HG03432 (cell line): ENCODE measurements at regions not wholly inside any gene's neighbourhood (a gene's known extent, or its start where the extent isn't known, plus 50 kb on each side); places are given as distances from the start of the nearest gene placed in this dataset.
"Not testable (repeated sequence)": the region's sequence is repeated elsewhere in the genome, so short reads cannot be mapped to it uniquely, and the experiment has no call there.

Experiments
- ATAC-seq: cut with Tn5 transposase; IDR thresholded peaks from one replicate; pipeline ENCODE4 v1.9.1; 2021; ENCODE audit warnings: mild to moderate bottlenecking, moderate library complexity; ENCODE audit not compliant: unreplicated experiment

DNA sequence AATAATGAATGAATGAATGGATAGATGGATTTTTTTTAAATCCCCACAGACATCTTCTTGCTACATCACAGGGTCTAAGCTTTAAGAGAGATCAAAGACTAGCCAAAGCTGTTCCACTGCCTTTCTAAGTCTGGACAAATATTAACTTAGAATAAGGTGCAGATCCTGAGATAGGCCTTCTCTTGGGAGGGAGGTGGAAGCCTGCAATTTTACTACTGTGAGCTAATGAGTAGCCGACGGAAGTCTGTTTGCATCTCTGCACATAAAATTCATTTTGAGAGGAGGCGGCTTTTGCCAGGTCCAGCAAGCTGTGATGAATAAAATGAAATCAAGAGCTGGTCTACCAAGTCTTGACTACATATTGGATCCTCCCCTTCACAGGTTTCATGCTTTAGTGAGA, 484.9 kb downstream of the TMEM38B start:
- ATAC-seq, result no peak

DNA sequence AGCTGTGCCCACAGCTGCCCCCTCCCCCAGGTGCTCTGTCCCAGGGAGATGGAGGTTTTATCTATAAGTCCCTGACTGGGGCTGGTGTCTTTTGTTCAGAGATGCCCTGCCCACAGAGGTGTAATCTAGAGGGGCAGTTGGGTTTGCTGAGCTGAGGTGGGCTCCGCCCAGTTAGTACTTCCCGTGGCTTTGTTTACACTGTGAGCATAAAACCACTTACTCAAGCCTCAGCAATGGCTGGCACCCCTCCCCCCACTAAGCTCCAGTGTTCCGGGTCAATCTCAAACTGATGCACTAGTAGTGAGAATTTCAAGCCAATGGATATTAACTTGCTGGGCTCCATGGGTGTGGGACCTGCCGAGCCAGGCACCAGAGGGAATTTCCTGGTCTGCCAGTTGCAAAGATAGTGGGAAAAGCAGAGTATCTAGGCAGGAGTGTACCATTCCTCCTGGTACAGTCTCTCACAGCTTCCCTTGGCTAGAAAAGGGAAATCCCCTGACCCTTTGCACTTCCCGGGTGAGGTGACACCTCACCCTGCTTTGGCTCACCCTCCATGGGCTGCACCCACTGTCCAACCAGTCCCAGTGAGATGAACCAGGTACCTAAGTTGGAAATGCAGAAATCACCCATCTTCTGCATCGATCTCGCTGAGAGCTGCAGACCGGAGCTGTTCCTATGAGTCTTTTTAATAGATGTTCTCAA, 509.6 kb downstream of the TMEM38B start:
- not testable (repeated sequence) for ATAC-seq

DNA sequence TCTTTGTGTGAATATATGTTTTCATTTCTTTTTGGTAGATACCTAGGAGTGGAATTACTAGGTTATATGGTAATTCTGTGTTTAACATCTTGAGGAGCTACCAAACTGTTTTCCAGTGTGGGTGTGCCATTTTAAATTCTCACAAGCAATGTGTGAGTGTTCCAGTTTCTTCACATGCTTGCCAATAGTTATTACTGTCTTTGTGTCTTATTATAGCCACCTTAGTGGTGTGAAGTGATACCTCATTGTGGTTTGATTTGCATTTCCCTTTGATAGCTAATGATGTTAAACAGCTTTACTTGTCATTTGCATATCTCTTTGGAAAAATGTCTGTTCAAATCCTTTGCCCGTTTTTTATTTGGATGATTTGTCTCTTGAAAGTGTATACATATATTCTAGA, 513.0 kb downstream of the TMEM38B start:
- no peak for ATAC-seq

DNA sequence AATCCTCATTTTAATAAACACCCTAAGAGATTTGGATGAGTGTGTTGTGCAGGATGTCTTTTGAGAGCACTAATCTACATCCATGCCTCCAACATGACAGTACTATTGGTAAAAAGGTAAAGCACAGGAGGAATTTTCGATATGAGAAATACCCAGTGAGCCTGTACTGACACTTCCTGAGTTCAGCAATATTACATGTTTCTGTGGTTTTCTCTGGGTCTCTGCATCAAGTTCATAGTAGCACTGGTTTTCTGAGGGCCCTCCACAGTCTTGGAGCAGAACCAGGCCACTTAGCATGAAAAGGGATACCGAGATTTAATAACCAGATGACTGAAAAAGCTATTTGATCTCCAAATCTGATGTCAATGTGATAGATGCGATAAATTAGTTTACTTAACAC, 524.1 kb downstream of the TMEM38B start:
- peak; percentile 82 for ATAC-seq

DNA sequence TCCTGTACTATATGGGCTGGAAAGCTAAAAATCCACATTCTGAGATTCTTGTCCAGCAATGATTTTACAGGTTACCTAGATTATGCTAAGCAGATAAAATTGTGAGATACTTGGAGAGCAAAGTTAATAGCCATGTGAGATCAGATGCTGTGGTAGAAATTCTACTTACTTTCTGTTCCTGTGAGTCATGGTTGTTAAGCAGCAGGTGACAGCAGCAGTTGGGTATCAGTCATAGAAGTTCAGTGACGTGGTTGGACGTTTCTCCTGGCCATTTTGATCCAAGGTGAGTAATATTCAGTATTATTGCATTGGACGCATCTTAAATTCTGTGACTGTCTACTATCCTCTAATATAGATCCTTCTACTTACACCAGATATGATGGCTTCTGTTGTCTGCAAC, 524.5 kb downstream of the TMEM38B start:
- ATAC-seq, result peak; percentile 88

DNA sequence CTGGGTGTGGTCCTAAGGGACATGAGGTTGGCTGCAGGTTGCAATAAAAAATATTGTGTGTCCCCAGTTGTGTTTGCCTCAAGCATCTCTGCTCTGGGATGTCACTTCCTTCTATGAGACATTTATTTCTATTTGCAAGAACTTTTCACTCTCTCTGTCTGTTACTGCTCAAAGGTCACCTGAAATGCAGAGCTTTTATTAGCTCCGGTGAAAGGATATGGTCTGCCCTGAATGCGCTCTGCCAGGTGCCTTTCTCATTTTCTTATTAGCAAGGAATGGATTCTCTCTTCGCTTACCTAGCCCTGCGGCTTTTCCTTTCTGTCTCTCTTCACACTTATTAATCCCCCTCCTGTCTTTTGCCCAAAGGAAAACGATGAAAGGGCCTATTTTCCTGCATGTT, 526.1 kb downstream of the TMEM38B start:
- ATAC-seq, result no peak

DNA sequence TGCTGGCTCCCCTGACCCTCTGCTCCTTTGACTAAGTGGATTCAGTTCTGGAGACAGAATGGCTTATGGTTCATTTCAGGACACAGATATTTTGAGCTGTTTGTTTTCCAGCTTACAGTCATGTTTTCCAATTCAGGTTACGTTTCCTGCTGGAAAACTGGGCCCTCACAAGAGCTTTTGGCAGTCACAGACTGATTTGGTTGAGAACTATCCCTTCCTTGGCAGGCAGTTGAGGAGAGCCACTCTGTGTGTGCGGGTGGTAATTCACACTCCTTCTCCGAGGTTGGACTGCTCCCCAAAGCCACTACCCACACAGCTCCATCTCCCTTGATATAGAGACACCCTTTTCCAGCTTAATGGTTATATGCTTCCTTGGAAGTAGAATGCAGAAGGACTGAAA, 534.5 kb downstream of the TMEM38B start:
- ATAC-seq, result no peak

DNA sequence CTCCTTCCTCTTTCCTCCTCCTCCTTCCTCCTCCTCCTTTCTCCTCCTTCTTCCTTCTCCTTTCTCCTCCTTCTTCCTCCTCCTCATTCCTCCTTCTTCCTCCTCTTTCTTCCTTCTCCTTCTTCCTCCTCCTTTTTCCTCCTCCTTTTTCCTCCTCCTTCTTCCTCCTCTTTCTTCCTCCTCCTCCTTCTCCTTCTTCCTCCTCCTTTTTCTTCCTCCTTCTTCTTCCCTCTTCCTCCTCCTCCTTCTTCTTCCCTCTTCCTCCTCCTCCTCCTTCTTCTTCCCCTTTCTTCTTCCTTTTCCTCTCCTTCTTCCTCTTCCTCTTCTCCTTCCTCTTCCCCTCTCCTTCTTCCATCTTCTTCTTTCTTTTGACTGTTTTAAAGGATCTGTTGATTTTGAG, 538.8 kb downstream of the TMEM38B start:
- no peak for ATAC-seq

DNA sequence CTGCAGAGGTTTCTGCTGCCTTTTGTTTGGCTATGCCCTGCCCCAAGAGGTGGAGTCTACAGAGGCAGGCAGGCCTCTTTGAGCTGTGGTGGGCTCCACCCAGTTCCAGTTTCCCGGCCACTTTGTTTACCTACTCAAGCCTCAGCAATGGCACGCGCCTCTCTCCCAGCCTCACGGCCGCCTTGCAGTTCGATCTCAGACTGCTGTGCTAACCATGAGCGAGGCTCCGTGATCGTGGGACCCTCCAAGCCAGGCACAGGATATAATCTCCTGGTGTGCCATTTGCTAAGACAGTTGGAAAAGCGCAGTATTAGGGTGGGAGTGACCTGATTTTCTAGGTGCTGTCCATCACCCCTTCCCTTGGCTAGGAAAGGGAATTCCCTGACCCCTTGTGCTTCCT, 566.6 kb downstream of the TMEM38B start:
- not testable (repeated sequence) for ATAC-seq

DNA sequence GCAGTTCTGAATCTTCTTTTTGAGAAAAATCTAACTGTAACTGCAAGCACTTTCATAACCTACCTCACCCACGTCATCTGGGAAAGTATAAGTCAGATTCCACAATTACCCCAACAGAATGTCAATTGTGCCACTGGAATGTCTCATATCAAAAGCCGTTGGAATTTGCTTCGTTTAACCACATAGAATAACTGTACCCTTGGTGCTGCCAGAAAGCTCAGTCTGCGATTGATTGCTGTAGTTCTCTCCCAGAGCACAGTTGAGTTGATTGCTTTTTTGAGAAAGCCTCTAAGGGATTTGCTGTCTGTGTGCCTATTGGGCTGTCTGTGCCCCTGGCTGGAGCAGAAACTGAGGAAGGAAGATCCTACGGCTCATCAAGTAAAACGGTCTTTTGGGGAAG, 583.6 kb downstream of the TMEM38B start:
- no peak for ATAC-seq

DNA sequence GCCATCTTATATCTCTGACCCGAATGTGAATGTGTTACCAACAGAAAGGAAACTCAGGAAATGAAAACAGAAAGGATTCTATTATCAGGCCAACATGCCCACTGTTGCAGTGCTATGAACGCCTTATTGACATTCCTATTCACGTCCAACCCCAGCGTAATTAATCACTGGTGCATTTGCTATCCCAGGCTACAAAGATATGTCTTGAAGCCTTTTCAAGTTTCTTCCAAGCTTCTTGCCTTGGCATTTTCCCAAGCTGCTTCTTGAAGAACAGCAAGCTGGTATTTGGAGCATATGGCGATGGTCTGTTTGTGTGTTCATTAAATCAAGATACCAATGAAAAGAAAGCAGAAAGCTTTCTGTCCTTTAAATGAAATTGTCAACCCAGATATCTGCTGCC, 579.2 kb upstream of the ZNF462 start:
- no peak for ATAC-seq

DNA sequence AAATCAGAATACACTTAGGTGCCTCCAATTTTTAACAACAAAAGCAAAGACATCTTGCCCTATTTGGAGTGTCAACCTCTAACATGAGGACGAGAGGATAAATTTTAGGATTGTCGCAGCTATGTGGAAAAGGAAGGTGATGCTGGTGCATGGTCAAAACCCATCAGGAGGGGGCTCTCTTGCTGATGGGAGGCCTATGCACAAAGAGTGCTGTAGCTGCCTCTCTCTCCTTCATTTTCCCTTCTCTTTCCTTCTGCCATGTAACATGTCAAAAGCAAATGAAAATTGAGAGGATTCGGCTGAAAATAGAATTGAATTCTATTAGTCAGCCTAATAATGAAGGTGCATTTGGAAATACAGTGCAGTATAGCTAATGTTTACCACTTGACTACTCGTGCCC, 578.7 kb upstream of the ZNF462 start:
- no peak for ATAC-seq

DNA sequence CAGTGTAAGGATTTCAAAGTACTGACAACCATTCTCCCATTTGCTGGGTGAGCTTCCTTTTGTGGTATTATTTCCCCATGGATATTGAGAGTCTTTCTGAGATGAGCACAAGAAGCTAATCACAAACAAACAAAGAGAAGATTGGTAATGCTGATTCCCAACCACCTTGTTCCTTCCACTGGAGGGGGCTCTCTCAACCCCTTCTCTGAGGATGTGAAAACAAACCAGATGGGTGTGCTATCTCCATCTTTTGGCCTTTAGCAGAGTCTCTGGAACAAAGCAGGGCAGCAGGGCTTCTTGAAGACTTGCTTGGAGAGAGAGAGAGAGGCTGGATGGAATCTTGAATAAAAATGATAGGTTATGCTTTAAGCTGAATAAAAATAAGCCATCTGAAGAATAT, 576.7 kb upstream of the ZNF462 start:
- no peak for ATAC-seq

DNA sequence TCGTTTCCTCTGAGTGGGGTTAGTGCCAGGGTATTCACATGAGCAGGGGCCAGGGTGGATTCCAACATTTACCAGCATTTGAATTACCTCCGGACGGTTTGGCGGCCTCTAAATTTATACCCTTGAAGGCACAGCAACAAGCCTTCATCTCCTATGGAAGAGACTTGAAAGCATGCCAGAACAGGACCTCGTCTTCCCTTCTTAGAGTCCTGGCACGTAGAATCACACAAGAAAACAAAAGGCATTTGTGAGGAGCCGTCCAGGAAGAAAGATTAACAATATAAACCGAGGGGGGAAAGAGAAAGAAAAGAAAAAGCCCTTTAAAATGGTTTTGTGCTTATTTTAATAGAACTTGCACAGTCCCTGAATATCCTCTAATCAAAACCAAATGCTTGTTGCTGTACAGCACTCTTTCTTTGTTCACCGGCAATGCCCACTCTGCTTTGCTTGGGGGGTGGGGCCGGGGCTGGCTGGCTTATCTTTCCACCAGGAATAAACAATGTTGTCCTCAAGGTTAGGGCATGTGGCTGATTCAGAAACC, 575.8 kb upstream of the ZNF462 start:
- ATAC-seq, result no peak

DNA sequence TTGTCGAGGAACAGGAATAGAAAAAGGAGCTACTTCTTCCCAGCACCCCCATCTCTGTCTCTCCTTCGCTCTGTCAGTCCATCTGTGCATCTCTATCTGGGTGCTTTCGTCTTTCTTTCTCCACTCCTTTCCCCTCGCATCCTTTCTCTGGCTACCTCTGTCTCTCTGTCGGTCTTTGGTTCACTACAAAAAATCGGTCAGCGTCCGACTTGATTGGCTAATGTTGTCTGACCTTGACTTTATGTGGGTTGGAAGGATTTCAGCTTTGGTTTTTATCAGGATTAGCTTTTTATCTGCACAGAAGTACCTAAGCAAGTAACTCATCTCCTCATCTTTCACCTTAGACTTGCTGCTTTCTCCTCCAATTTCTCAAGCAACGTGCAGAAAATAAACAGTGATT, 575.2 kb upstream of the ZNF462 start:
- ATAC-seq, result no peak

DNA sequence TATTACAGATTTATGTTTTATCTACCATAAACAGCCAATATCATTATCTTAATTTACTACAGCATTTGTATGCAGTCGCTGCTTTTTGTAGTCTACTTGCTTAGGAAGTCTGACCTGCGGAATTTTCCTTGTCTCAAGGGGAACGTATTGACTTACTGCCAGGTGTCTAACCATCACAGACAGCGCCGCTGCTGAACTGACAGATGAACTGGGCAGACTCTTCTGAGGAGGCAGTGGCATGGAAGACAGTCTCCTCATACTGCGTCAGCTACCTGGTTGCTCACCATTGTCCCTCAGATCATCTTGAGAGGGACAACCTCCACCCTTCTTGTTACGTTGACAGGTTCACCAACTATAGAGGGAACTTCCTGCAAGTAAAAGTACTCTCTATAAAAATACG, 574.3 kb upstream of the ZNF462 start:
- no peak for ATAC-seq

DNA sequence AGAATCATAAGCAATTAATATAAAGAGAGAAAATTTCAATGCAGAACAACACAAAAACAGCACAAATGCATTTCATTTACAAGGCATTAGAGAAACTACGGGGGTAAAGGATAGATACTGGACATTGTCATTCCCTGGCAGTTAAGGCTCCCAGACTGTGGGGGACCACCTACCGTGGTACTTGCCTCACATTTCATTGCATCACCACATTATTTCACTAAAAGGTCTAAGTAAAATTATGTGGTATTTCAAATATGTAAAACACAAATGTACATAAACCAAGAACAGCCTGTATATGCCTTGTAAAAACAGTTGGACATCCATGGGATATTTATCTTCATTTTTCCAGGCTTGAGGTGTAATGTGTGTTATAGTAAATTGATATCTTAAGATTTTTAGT, 571.2 kb upstream of the ZNF462 start:
- ATAC-seq, result no peak

DNA sequence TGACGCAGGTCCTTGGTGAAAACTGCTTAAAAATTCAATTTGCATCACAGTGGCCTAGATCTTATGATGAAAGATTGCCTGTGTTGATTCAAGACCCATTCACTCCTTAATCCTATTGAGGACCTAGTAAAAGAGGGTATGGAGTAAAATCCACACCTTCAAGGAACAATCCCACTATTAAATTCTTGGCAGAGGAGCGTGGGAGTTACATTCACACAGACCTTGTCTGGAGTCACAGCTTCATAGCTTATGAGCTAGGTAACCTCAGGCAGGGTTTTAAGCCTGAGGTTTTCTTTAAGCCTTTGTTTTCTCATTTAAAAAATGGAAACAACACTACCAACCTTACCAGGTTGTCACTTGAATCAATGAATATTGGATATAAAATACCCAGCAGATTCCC, 566.5 kb upstream of the ZNF462 start:
- no peak for ATAC-seq

DNA sequence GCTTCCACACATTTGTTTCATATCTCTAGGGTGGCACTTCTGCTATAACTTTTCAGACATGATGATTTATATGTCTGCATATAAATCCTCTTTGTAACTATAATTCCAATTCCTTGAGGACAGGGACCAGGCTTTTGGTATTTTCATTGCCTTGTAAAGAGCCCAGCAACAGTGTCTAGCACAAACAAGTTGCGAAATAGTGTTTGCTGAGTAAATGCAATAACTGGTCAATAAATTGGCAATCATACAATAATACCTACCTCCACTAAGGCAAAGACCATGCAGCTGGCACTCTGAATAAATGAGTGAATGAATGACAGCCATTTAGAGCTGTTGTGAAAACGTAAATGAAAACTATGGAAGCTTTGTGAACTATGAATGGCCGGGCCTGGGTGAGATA, 564.0 kb upstream of the ZNF462 start:
- ATAC-seq, result no peak

DNA sequence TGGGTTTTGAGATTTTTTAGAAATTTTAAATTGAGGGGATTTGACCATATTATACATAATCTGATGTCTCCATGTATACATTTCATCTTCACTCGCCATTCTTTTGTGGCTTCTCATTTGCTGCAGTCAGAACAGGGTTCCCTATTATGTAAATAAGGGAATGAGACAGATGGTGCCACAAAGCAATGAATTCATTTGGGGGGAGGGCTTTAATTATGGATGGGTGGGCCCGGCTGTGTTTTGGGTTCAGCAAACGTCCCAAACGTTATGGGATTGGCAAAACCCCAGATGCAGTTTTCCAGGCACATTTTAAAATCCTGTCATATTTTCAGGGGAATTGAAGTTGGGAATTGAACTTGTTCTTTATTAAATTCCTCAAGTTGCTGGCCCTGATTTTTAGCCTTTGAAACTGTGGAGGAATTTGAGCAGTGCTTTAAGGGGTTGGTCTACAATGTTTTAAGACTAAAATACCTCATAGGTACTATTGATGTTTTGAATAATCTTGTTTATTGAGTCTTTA, 558.5 kb upstream of the ZNF462 start:
- ATAC-seq, result no peak

DNA sequence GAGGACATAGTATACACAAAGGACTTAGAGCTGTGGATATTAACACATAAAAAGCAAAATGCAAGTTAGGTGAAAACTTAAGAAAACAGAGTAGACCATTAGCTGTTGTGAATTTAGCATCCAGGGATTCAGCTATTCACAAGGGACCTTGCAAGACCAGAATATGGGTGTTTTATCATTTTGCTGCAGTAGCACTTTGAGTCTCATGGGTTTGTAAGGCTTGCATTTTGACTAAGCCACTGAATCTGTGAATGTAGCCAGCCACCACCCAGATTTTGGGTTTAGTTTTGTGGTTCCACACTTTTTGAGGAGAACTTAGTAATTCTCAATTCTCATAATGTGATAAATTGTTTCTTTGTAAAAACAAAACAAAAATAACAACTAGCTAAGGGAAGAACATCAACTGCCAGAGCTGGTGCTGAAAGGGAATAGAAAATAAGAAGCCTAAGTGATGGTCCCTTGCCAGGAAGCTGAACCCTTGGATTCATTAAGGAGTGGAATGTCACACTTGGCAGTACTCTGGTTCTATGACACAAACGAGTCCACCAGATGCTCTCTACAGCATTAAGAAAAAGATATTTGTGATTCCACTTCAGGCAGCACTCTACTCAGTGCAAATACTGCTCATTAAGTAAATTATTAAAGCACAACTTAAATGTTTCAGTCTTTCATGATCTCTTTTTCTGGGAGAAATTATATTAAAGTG, 557.4 kb upstream of the ZNF462 start:
- no peak for ATAC-seq

DNA sequence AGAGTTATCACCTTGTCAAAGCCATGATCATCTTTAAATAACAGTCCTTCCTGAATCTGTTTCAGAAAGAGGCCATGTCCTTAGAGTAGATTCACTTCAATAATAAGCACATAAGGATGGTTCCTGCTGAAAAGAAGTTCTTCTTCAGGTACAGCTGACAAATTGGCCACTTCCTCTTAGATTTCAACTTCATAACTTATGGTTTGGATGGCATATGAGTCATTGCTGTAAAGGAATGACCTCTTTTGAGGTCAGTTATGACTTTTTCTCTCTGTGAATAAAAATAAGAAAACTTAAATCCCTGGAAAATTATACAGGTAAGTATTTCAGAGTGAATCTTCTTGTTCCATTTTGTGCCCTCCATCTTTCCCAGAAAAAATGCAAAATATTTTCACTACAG, 555.3 kb upstream of the ZNF462 start:
- ATAC-seq, result no peak
